A673 (cell line): ENCODE measurements at regions not wholly inside any gene's neighbourhood (a gene's known extent, or its start where the extent isn't known, plus 50 kb on each side); places are given as distances from the start of the nearest gene placed in this dataset.

Source experiments
- BruUV-seq: library from RNA; stranded (reverse); fragments of 400-500 nt; replicated peaks from 2 replicates; lab custom pipeline; 2021; lab: Mats Ljungman, UMichigan
- CTCF ChIA-PET: fragments of 300-600 bp; sonication (Branson Sonifier 250); formaldehyde crosslinking; loops from one replicate; lab custom pipeline; 2022; ENCODE audit warnings: antibody characterized with exemption; lab: Charles Lee
- POLR2A ChIA-PET: fragments of 300-600 bp; sonication (Branson Sonifier 250); formaldehyde crosslinking; loops from one replicate; lab custom pipeline; 2022; ENCODE audit warnings: antibody characterized with exemption; ENCODE audit not compliant: low non-redundant PET; lab: Charles Lee
- DNase-seq: peaks from one replicate; pipeline ENCODE4 v3.0.0-alpha.2; 2015; ENCODE audit warnings: low spot score
- H3K27ac ChIP-seq: fragments of 200-600 bp; sonication (generic); 2 replicates; pipeline ENCODE4 v1.5.1; 2016; ENCODE audit warnings: mixed run types, low read depth, mild to moderate bottlenecking, mixed read lengths, antibody characterized with exemption, low read length; ENCODE audit not compliant: poor library complexity, severe bottlenecking
- H3K27me3 ChIP-seq: fragments of 200-600 bp; sonication (generic); replicated peaks from 2 replicates; pipeline ENCODE4 v1.6.1; 2017; ENCODE audit warnings: mixed run types, low read depth, mild to moderate bottlenecking, mixed read lengths, antibody characterized with exemption, low read length; ENCODE audit not compliant: insufficient read depth, poor library complexity
- H3K36me3 ChIP-seq: fragments of 200-600 bp; sonication (generic); 2 replicates; pipeline ENCODE4 v1.6.1; 2016; ENCODE audit warnings: mixed run types, mild to moderate bottlenecking, mixed read lengths, antibody characterized with exemption, low read length; ENCODE audit not compliant: insufficient read depth, poor library complexity, severe bottlenecking
- H3K4me1 ChIP-seq: fragments of 200-600 bp; sonication (generic); 2 replicates; pipeline ENCODE4 v1.6.1; 2017; ENCODE audit warnings: mixed run types, mild to moderate bottlenecking, mixed read lengths, antibody characterized with exemption, low read length; ENCODE audit not compliant: insufficient read depth, poor library complexity, severe bottlenecking
- H3K4me3 ChIP-seq: fragments of 200-600 bp; sonication (generic); 2 replicates; pipeline ENCODE4 v1.5.1; 2016; ENCODE audit warnings: low read depth, mixed run types, mild to moderate bottlenecking, mixed read lengths, low read length; ENCODE audit not compliant: poor library complexity, severe bottlenecking
- H3K9me3 ChIP-seq: fragments of 200-600 bp; sonication (generic); 2 replicates; pipeline ENCODE4 v1.6.1; 2016; ENCODE audit warnings: mixed run types, low read depth, mild to moderate bottlenecking, mixed read lengths, antibody characterized with exemption, low read length; ENCODE audit not compliant: poor library complexity, severe bottlenecking
- CTCF ChIP-seq: fragments of 300-800, 200-600 bp; sonication (generic); conservative IDR thresholded peaks from 2 replicates; pipeline ENCODE4 v1.5.1; 2017; ENCODE audit warnings: low read depth, mild to moderate bottlenecking, antibody characterized with exemption, low read length, moderate library complexity, mixed read lengths
- EZH2 ChIP-seq: fragments of 200-600 bp; sonication (generic); IDR thresholded peaks from 2 replicates; pipeline ENCODE4 v1.6.1; 2017; ENCODE audit warnings: borderline replicate concordance, low read depth, mild to moderate bottlenecking, mixed read lengths, antibody characterized with exemption, low read length; ENCODE audit not compliant: poor library complexity, severe bottlenecking
- intact Hi-C: fragments of 100-400 bp; cut with micrococcal nuclease; formaldehyde crosslinking; loops from one replicate; pipeline ENCODE4 v1.10.0; 2022; ENCODE audit not compliant: unreplicated experiment

DNA sequence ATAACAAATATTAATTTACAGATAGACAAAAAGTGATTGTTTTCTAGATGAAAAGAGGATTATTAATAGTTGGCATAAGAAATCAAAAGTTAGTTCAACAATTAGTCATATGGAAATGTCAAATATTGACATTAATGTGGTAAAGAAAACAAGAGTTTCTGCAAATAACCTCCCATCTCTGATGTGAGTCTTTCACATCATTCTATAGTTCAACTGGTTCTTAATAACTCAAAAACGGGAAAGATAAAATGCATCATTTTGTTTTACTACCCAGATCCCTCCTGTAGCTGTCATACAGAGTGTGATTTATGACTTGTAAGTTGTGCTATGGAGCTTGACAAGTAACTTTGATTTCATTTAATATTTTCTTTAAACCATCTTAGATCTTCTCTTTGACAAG, 594.8 kb downstream of the ZWINT start:
- Histone ChIP-seq H3K4me3 (no peak overlapping the region), H3K27me3 (no peaks in the 10 kb centered on the region), H3K36me3 (no peaks in the 10 kb centered on the region), H3K4me1 (no peaks in the 10 kb centered on the region), H3K9me3 (no peaks in the 10 kb centered on the region), H3K27ac (no peak overlapping the region)
- ChIA-PET POLR2A (no interaction called here), CTCF (no interaction called here)
- BruUV-seq, result no TSS peak
- intact Hi-C loops, result no loop called here
- TF ChIP-seq EZH2, result no peak
- no peak for TF ChIP-seq CTCF
- no peak for DNase-seq

DNA sequence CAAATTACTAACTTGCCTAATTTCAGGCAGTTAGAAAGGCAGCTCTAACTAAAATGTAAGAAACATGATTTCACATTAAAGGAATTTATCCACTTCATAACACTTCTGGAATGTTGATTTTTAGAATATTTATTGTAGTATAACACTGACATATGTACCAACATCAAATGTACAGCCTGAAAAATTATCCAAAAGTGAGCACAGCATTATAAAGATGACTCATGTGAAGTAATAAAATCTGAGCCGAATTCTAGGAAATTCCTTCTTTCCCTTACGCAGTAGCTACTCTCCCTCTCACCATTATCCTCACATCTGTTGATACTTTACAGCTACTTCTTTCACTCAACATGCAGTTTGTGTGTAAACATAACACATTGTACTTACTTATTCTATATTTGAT, 610.6 kb downstream of the ZWINT start:
- Histone ChIP-seq H3K27me3 (no peaks in the 10 kb centered on the region), H3K4me3 (no peak overlapping the region), H3K4me1 (no peaks in the 10 kb centered on the region), H3K36me3 (no peaks in the 10 kb centered on the region), H3K9me3 (peaks cover under 1% of the 10 kb centered on the region), H3K27ac (no peak overlapping the region)
- no peak for DNase-seq
- no peak for TF ChIP-seq EZH2
- no peak for TF ChIP-seq CTCF
- ChIA-PET POLR2A (no interaction called here), CTCF (no interaction called here)
- intact Hi-C loops, result no loop called here
- BruUV-seq, result no TSS peak

DNA sequence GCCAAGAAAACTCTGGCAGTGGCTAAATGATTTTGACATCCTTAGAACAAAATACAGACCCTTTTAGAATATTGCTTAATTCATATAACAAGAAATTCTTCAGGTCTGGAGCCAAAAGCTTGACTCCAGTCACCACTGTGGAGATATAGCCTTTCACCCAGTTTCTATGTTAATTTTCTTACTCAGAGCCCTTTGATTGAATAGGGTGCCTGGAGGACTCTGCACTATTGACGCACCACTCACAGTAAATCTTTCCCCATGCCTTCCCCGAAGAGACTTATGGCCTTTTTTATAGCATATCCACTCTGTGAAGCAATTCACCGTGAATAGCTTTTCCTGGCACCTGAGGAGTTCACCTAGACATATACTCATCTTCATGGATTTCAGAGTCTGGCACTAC, 613.8 kb downstream of the ZWINT start:
- Histone ChIP-seq H3K27ac (no peak overlapping the region), H3K4me1 (no peaks in the 10 kb centered on the region), H3K4me3 (no peak overlapping the region), H3K36me3 (no peaks in the 10 kb centered on the region), H3K9me3 (no peaks in the 10 kb centered on the region), H3K27me3 (no peaks in the 10 kb centered on the region)
- BruUV-seq, result no TSS peak
- no peak for TF ChIP-seq EZH2
- TF ChIP-seq CTCF, result no peak
- ChIA-PET POLR2A (no interaction called here), CTCF (no interaction called here)
- DNase-seq, result no peak
- intact Hi-C loops, result no loop called here
